ENCODE measurements at regions not wholly inside any gene's neighbourhood (a gene's known extent, or its start where the extent isn't known, plus 50 kb on each side); places are given as distances from the start of the nearest gene placed in this dataset.
"Not testable (repeated sequence)": the region's sequence is repeated elsewhere in the genome, so short reads cannot be mapped to it uniquely, and the experiment has no call there.

GRCh38 chr13:73338389-73338788 is 279.6 kb downstream of the KLF5 start:
- DNase-seq, result no peak

- DNase-seq, result no peak
Measured at GRCh38 chr13:73337532-73337931, 278.7 kb downstream of the KLF5 start.

- no peak for DNase-seq
Measured at GRCh38 chr13:73336773-73337172, 278.0 kb downstream of the KLF5 start.

- no peak for DNase-seq
Measured at GRCh38 chr13:73335944-73336343, 277.1 kb downstream of the KLF5 start.

- DNase-seq, result no peak
Measured at GRCh38 chr13:73335210-73335609, 276.4 kb downstream of the KLF5 start.

GRCh38 chr13:73334445-73334844 is 275.6 kb downstream of the KLF5 start:
- DNase-seq, result no peak

GRCh38 chr13:73331556-73331955 is 272.8 kb downstream of the KLF5 start:
- no peak for DNase-seq

- DNase-seq, result no peak
Measured at GRCh38 chr13:73329355-73329754, 270.6 kb downstream of the KLF5 start.

GRCh38 chr13:73327579-73327978 is 268.8 kb downstream of the KLF5 start:
- no peak for DNase-seq

GRCh38 chr13:73325723-73326558 is 267.1 kb downstream of the KLF5 start:
- no peak for DNase-seq

GRCh38 chr13:73324842-73325722 is 266.3 kb downstream of the KLF5 start:
- DNase-seq, result peak in 1 of 2 donors; percentile 13

- DNase-seq, result no peak
Measured at GRCh38 chr13:73323615-73324014, 264.8 kb downstream of the KLF5 start.

- DNase-seq, result no peak
Measured at GRCh38 chr13:73321043-73321442, 262.2 kb downstream of the KLF5 start.

GRCh38 chr13:73317140-73317539 is 258.3 kb downstream of the KLF5 start:
- DNase-seq, result no peak

GRCh38 chr13:73310366-73310765 is 251.6 kb downstream of the KLF5 start:
- DNase-seq, result no peak

GRCh38 chr13:73307481-73307880 is 248.7 kb downstream of the KLF5 start:
- no peak for DNase-seq

GRCh38 chr13:73306688-73307087 is 247.9 kb downstream of the KLF5 start:
- DNase-seq, result no peak

- DNase-seq, result no peak
Measured at GRCh38 chr13:73304442-73304841, 245.6 kb downstream of the KLF5 start.

- no peak for DNase-seq
Measured at GRCh38 chr13:73303851-73304250, 245.0 kb downstream of the KLF5 start.

- not testable (repeated sequence) for DNase-seq
Measured at GRCh38 chr13:73301622-73302021, 242.8 kb downstream of the KLF5 start.

- DNase-seq, result no peak
Measured at GRCh38 chr13:73300718-73301425, 242.1 kb downstream of the KLF5 start.

- no peak for DNase-seq
Measured at GRCh38 chr13:73299787-73300186, 241.0 kb downstream of the KLF5 start.

Measured in right lung (tissue), 2 donors.